LoVo (cell line): ENCODE measurements at regions not wholly inside any gene's neighbourhood (a gene's known extent, or its start where the extent isn't known, plus 50 kb on each side); places are given as distances from the start of the nearest gene placed in this dataset.

Source experiments
- DNase-seq: peaks from one replicate; pipeline ENCODE4 v3.0.0-alpha.2; 2016; ENCODE audit warnings: low spot score

- no peak for DNase-seq
Observed at GRCh38 chr3:31249545-31249944, 283.2 kb upstream of the STT3B start.

GRCh38 chr3:31250116-31250777 is 282.5 kb upstream of the STT3B start:
- no peak for DNase-seq

DNA sequence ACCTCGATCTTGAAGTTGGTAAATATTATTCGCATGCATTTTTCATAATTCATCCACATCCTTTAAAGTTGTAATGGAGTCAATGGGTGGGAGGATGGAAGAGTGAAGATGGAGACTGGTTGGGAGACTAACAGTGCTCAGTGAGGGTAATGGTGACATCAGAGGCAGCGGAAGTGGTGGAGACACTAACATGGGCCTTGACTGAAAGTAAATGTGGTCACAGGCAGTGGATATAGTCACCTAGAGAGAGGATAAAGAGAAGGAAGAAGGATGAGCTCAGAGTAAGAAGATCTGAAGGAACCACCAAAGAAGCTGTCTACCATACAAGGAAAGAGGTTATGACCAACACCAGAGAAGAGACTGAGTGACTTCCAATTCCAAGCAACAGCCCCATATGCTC is 281.6 kb upstream of the STT3B start:
- DNase-seq: no peak

DNA sequence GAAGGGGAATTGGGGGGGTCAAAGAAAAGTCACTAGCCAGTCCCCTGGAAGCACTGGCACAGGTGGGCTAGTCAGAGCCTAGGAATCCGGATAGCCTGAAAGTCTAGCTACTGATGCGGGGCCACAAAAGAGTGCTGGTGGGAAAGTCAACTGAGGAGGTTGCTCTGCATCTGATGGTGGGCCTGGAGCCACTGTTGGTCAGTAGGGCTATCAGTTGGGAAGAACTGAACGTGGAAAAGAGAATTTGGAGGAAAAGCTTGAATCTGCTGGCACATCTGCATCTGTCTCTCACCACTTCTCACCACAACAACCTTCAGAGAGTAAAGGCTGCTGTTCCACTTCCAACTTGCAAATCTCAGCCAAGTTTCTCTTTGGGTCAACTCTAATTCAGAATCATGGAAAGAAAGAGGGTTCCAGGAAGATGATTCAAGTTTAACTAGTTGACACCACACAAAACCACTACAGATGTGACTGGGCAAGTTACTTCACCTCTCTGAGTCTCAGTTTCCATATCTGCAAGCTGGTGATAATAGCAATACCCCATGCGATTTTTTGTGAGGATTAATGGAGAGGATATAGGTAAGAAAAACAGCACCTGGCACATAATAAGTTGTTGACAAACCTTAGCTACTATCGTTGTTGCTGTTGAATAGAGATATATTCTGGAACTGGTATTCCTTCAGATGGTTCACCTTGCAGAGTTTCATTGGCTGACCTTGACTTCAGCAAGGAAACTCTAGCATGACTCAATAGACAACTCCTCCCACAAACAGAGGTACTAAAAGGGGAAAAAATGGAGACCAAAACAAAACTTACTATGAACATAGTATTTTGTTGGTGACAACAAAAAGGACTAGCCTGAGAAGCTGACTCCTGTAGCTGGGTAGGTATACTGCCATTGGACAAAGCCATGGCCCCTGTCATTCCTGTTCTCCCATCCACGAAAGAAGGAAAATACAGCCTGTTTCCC is 280.2 kb upstream of the STT3B start:
- DNase-seq: no peak

GRCh38 chr3:31253782-31254181 is 278.9 kb upstream of the STT3B start:
- no peak for DNase-seq

DNA sequence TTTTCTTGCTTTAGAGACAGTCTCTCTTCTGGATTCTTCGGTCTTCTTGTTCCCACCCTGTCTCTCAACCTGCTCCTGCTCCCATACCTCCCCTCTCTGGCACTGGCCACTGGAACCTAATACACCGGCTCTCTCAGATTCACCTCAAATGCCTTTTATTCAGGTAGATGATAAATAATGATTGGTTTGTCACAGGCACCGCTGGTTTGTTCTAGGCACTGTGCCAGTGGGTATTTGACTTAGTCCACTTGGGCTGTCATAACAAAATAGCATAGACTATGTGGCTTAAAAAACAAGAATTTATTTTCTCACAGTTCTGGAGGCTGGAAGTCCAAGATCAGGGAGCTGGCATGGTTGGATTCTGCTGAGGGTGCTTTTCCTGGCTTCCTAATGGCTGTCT is 278.2 kb upstream of the STT3B start:
- no peak for DNase-seq

GRCh38 chr3:31255007-31255581 is 277.6 kb upstream of the STT3B start:
- DNase-seq: no peak

DNA sequence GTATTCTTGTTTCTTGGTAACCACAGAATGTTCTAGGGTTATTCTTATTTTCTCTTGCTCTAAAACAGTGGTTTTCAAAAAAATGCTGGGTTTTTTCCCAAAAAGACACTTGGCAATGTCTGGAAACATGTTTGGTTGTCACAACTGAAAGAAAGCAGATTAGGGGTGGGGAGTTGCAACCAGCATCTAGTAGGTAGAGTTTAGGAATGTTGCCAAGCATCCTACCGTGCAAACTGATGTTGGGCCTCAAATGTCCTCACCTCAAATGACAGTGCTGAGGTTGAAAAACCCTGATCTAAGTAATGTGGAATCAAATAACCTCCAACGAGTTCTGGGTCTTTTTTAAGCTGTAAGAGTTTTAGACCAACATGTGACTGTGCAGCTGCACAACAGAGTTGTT is 270.5 kb upstream of the STT3B start:
- DNase-seq: no peak

DNA sequence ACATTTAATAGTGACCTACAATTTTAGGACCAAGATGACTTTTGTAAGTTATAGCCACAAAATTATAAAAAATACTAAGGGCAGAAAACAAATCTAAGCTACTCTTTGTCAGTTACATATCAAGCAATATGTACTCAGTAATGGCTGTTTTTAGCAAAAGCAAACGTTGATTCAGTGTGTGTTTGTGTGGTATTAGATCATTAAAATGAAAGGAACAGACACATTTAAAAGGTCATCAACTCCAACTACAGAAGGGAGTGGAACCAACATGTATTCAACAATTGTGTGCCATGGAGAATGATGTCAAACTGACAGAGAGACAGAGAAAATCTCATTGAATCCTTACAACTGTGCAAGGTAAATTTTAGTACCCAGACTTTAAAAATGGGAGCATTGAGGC is 268.8 kb upstream of the STT3B start:
- no peak for DNase-seq

DNA sequence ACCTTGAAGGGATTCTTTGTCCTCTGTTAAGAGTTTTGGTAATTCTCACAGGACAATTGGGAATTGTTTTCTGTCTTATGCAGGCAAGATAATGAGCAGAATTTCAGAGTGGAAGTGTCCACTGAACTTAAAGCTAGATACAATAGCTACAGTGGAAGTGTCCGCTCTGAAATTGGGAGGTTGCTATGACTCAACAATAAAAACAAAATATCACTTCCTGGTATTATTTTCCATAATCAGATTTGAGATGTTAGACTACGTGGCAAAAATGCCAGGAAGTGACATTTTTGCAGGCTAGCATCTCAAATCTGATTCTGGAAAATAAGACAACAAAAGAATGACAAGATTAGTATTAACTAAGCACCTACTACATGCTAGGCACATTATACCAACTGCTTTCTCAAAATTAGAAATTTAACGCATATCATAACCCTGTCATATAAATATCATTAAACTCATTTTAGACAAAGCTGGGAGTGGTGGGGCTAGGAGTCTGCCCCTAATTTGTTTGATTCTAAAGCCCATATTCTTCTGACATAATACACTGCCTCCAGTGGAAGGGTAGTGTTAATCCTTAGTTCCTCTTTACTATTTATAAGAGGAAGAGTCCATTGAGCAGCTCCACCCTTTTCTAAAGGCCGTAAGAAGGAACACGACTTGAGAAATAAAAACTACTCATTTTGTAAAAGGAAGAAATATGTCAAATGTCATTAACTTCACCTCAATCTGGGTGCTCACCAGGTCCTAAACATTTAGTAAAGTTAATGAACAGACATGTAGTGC is 266.9 kb upstream of the STT3B start:
- no peak for DNase-seq

GRCh38 chr3:31268868-31269267 is 263.9 kb upstream of the STT3B start:
- DNase-seq: no peak

GRCh38 chr3:31270010-31270409 is 262.7 kb upstream of the STT3B start:
- no peak for DNase-seq

- no peak for DNase-seq
Observed at GRCh38 chr3:31274326-31275024, 258.2 kb upstream of the STT3B start.

- peak; percentile 48 for DNase-seq
Observed at GRCh38 chr3:31275038-31275572, 257.6 kb upstream of the STT3B start.

DNA sequence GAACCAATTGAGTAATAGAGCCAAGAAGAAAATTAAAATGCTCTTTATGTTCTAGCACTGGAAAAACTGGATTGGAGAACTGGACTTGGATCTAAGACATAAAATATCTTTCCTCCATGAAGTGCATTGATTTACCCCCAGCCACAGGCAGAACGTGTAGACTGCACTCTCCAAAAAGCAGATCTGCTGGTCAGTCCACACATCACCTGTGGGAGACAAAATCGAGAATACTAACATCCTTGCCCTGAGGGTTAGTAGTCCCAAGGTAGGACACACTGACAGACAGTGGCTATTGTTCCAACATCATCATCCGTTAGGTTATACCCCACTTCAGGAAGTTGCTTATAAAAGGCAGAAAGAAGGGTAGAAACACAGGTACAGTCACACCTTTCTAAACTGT is 257.1 kb upstream of the STT3B start:
- no peak for DNase-seq

GRCh38 chr3:31277582-31277981 is 255.1 kb upstream of the STT3B start:
- DNase-seq: no peak

DNA sequence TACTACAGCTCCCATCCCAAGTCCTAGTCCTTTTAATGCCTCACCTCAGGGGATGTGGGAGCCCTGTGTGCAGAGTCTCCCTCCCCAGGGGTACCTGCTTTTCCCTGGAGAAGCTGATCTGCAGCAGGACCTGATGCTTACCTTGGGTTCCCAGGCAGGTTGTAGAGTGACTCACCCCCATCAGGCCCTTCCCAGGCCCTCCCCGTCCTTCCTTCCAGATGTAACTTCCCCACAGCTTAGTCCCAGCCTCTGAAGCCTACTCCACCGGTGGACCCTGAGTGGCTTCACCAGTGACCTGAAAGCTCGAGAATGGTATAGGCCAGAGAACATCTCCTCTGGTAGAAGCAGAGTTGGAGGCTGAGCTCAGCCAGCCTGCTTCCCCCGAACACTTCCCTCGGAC is 254.2 kb upstream of the STT3B start:
- DNase-seq: no peak

DNA sequence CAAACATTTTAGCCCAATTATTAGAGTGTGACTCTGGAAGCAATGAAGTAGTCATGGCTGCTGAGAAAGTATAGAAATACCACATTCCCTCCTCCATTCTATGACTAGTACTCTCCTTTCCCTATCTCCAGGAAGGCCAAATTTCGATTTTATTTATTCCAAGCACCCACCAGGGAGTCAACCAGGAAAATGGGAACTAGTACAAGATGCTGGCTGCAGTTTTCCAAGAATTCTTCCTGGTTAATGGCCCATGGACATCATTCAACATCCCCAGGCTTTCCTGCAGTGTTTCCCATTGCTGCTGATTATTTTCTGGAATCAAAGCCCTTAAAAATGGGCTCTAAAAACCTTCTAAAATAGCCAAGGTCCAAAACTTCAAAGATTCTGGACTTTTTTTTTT is 247.9 kb upstream of the STT3B start:
- DNase-seq: no peak

DNA sequence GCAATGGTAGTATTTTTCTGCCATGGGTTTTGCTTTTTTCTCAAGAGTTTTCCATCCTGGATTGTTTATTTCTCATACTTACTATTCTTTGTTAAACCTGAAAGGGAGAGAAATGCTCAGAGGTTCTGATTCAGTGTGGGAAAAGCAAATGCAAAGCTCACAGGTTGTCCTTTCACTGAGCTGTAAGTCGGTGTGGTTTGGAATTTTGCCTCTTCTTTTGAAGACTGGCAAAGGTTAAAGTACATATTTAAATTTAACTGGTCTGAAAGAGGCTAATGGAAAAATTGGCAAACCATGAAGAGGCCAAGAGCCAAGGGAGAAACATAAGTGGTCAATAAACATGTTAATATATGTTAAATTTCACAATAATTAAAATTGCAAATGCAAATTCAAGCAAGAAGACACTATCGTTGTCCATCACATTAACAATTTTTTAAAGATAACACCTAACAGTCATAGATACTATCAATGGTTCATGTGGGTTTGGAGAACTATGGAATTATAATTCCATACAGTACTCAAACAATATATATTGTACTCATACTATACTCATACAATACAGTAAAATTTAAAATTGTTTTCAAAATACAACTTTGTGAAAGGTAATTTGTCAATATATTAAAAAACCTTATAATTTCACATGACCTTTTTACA is 246.8 kb upstream of the STT3B start:
- DNase-seq: no peak

DNA sequence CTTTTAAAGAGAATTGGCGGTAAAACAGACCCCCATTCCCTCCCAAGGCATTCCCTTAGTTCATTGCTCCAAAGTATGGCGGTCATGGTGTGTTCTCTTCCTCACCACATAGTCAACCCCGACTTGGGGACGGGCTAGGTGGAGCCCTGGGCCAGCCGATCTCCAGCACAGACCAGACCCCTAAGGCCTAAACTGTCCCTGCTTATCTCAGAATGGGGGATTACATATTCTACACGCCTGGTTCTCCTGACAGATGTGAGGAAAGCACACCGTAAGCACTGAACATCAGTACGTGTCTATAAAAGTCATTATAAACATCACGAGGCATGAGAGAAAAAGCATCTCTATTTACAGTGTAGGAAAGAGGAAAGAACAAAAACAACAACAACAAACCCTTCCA is 244.5 kb upstream of the STT3B start:
- DNase-seq: no peak

GRCh38 chr3:31288641-31289100 is 244.1 kb upstream of the STT3B start:
- DNase-seq: peak; percentile 90
